T-helper 1 cell treated with Interleukin-12 subunit alpha and Interleukin-12 subunit beta and Interleukin-4 antibody, amounts not matched to agents 30 μg/mL and 1 μg/mL, for 36 hours (primary cell): ENCODE measurements at regions not wholly inside any gene's neighbourhood (a gene's known extent, or its start where the extent isn't known, plus 50 kb on each side); places are given as distances from the start of the nearest gene placed in this dataset.

Experiments used
- H3K27ac Mint-ChIP-seq: one replicate; pipeline ENCODE4 v1.8.0; 2021; ENCODE audit warnings: mild to moderate bottlenecking, mixed read lengths
- H3K27me3 Mint-ChIP-seq: one replicate; pipeline ENCODE4 v1.8.0; 2021; ENCODE audit warnings: low read depth, mixed read lengths
- H3K36me3 Mint-ChIP-seq: one replicate; pipeline ENCODE4 v1.8.0; 2021; ENCODE audit warnings: low read depth, mixed read lengths
- H3K4me1 Mint-ChIP-seq: one replicate; pipeline ENCODE4 v1.8.0; 2021; ENCODE audit warnings: low read depth, mixed read lengths
- H3K4me3 Mint-ChIP-seq: one replicate; pipeline ENCODE4 v1.8.0; 2021; ENCODE audit warnings: mild to moderate bottlenecking, moderate library complexity, mixed read lengths
- H3K9me3 Mint-ChIP-seq: one replicate; pipeline ENCODE4 v1.8.0; 2021; ENCODE audit warnings: mixed read lengths

- Mint-ChIP-seq H3K36me3 (no peaks in the 10 kb centered on the region), H3K27ac (no peak overlapping the region), H3K4me1 (no peaks in the 10 kb centered on the region), H3K27me3 (no peaks in the 10 kb centered on the region), H3K4me3 (no peak overlapping the region), H3K9me3 (no peaks in the 10 kb centered on the region)
These were observed 598.5 kb upstream of the DSEL start for GRCh38 chr18:68114989-68115388.

DNA sequence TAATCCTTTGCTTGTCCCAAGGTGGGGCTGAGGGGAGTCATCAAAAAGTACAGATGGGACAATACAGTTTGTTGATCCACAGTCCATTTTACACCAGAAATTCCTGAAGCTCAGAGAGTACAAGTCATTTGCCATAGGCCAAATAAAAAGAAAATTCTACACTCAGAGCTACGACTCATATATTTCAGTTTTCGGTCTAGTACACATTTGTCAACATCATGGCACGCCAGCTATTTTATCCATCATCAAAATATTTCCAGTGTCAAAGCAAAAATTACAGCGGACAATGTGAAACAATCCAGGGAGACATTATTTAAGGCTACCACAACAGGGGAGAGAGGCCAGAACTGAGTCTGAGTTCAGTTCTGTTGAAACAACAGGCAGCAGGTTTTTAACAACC is 587.5 kb upstream of the DSEL start:
- Mint-ChIP-seq H3K27ac (no peak overlapping the region), H3K27me3 (no peaks in the 10 kb centered on the region), H3K4me3 (no peak overlapping the region), H3K4me1 (no peaks in the 10 kb centered on the region), H3K36me3 (no peaks in the 10 kb centered on the region), H3K9me3 (no peaks in the 10 kb centered on the region)

- Mint-ChIP-seq H3K36me3 (no peaks in the 10 kb centered on the region), H3K27ac (no peak overlapping the region), H3K4me1 (no peaks in the 10 kb centered on the region), H3K9me3 (no peaks in the 10 kb centered on the region), H3K27me3 (no peaks in the 10 kb centered on the region), H3K4me3 (no peak overlapping the region)
These were observed 587.0 kb upstream of the DSEL start for GRCh38 chr18:68103561-68103960.

- Mint-ChIP-seq H3K4me3 (no peak overlapping the region), H3K4me1 (no peaks in the 10 kb centered on the region), H3K9me3 (no peaks in the 10 kb centered on the region), H3K36me3 (no peaks in the 10 kb centered on the region), H3K27ac (no peak overlapping the region), H3K27me3 (no peaks in the 10 kb centered on the region)
These were observed 585.6 kb upstream of the DSEL start for GRCh38 chr18:68102117-68102516.

DNA sequence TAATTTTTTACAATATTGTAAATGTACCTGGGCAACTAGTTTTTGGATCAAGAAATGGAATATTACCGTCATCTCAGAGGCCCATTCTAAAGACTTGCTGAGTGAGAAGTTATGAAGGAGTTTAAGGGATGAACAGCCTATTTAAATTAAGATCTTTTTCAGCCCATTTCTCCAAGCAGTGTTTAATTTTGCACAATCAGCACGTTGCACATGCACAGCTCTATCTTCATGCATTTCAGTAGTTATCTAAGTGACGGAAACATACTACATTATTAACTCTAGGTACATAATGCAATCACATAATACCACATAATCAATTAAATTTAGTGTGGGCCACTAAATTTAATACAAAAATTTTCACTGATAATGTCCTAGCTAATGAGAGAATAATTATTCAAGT is 582.1 kb upstream of the DSEL start:
- H3K4me3 Mint-ChIP-seq, result no peak overlapping the region
- H3K36me3 Mint-ChIP-seq, result no peaks in the 10 kb centered on the region
- H3K9me3 Mint-ChIP-seq, result no peaks in the 10 kb centered on the region
- no peak overlapping the region for H3K27ac Mint-ChIP-seq
- H3K4me1 Mint-ChIP-seq, result no peaks in the 10 kb centered on the region
- no peaks in the 10 kb centered on the region for H3K27me3 Mint-ChIP-seq

- Mint-ChIP-seq H3K27ac (no peak overlapping the region), H3K27me3 (no peaks in the 10 kb centered on the region), H3K4me1 (no peaks in the 10 kb centered on the region), H3K36me3 (no peaks in the 10 kb centered on the region), H3K4me3 (no peak overlapping the region), H3K9me3 (no peaks in the 10 kb centered on the region)
These were observed 570.0 kb upstream of the DSEL start for GRCh38 chr18:68086481-68086880.

DNA sequence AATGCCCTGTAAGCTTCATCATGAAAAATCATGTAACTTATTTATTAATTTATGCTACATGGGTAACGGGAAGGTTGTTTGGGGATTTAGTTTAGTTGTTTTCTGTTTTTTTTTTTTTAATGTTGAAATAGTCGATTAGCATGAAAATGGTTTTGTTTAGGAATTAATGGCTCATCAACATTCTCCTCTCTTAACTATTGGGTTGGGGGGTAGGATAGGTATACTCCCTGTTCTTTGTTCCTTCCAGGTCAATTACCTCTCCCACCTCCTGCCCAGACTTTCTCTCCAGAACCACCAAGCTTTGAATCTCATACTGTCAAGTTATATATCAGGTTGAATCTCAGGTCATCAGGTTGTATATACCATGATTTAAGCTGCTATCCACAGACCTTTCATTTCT is 568.7 kb upstream of the DSEL start:
- Mint-ChIP-seq H3K9me3 (no peaks in the 10 kb centered on the region), H3K4me1 (no peaks in the 10 kb centered on the region), H3K27ac (no peak overlapping the region), H3K36me3 (no peaks in the 10 kb centered on the region), H3K4me3 (no peak overlapping the region), H3K27me3 (no peaks in the 10 kb centered on the region)

DNA sequence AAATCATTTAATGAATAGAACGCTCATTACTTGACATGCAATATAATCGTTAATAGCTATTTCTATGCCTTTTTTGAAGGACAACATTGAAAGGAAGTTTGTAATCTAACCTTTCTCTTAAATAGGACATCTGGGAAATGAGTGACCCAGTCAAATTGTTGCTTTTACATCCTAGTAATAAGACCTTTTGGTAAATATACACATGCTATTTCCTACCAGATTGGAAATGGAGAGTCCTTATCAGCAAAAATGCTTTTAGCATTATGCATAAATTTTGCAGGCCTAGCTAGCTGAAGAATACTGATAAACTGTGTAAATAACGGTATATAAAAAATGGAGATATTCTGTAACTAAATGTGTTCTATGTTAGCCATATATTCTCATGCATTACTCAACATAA is 567.3 kb upstream of the DSEL start:
- Mint-ChIP-seq H3K4me1 (no peaks in the 10 kb centered on the region), H3K9me3 (no peaks in the 10 kb centered on the region), H3K27me3 (no peaks in the 10 kb centered on the region), H3K4me3 (no peak overlapping the region), H3K27ac (no peak overlapping the region), H3K36me3 (no peaks in the 10 kb centered on the region)

- H3K27me3 Mint-ChIP-seq, result no peaks in the 10 kb centered on the region
- H3K36me3 Mint-ChIP-seq, result no peaks in the 10 kb centered on the region
- no peak overlapping the region for H3K27ac Mint-ChIP-seq
- no peaks in the 10 kb centered on the region for H3K4me1 Mint-ChIP-seq
- no peaks in the 10 kb centered on the region for H3K9me3 Mint-ChIP-seq
- H3K4me3 Mint-ChIP-seq, result no peak overlapping the region
These were observed 566.6 kb upstream of the DSEL start for GRCh38 chr18:68083131-68083530.

DNA sequence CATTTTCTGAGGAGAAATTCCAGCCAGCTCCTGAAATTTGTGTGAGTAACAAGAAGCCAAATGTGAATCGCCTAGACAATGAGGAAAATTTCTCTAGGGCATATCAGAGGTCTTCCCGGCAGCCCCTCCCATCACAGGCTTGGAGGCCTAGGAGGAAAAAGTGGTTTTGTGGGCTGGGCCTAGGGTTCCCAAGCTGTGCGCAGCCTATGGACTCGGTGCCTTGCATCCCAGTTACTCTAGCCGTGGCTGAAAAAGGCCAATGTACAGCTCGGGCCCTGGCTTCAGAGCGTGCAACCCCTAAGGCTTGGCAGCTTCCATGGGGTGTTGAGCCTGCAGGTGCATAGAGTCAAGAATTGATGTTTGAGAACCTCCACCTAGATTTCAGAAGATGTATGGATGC is 556.2 kb upstream of the DSEL start:
- Mint-ChIP-seq H3K4me1 (no peaks in the 10 kb centered on the region), H3K27me3 (no peaks in the 10 kb centered on the region), H3K9me3 (peaks cover 5% of the 10 kb centered on the region), H3K27ac (no peak overlapping the region), H3K4me3 (no peak overlapping the region), H3K36me3 (no peaks in the 10 kb centered on the region)

- Mint-ChIP-seq H3K36me3 (no peaks in the 10 kb centered on the region), H3K4me3 (no peak overlapping the region), H3K27ac (no peak overlapping the region), H3K27me3 (no peaks in the 10 kb centered on the region), H3K4me1 (no peaks in the 10 kb centered on the region), H3K9me3 (no peaks in the 10 kb centered on the region)
These were observed 544.4 kb upstream of the DSEL start for GRCh38 chr18:68060871-68061270.

- Mint-ChIP-seq H3K27me3 (no peaks in the 10 kb centered on the region), H3K36me3 (no peaks in the 10 kb centered on the region), H3K4me1 (no peaks in the 10 kb centered on the region), H3K27ac (no peak overlapping the region), H3K9me3 (no peaks in the 10 kb centered on the region), H3K4me3 (no peak overlapping the region)
These were observed 540.4 kb upstream of the DSEL start for GRCh38 chr18:68056936-68057335.

- no peak overlapping the region for H3K4me3 Mint-ChIP-seq
- no peaks in the 10 kb centered on the region for H3K27me3 Mint-ChIP-seq
- H3K27ac Mint-ChIP-seq, result no peak overlapping the region
- no peaks in the 10 kb centered on the region for H3K4me1 Mint-ChIP-seq
- no peaks in the 10 kb centered on the region for H3K36me3 Mint-ChIP-seq
- no peaks in the 10 kb centered on the region for H3K9me3 Mint-ChIP-seq
These were observed 538.1 kb upstream of the DSEL start for GRCh38 chr18:68054669-68055068.

DNA sequence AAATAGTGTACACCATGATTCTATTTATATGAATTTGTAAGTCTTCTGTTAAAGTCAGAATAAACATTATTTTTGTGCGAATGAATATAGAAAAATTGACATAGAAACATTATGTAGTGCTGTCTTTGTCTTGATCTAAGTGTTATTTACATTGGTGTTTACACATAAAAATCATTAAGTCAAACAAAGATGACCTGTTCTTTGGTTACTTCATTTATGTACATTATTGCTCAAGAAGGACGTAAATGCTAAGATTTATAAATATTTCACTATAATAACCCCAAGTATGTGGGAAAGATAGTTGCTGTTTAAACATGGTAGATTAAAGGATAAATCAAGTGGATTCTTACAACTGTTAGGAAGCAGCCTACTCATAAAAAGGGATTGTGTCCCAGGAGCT is 536.8 kb upstream of the DSEL start:
- no peaks in the 10 kb centered on the region for H3K27me3 Mint-ChIP-seq
- H3K4me3 Mint-ChIP-seq, result no peak overlapping the region
- H3K9me3 Mint-ChIP-seq, result no peaks in the 10 kb centered on the region
- H3K27ac Mint-ChIP-seq, result no peak overlapping the region
- no peaks in the 10 kb centered on the region for H3K36me3 Mint-ChIP-seq
- H3K4me1 Mint-ChIP-seq, result no peaks in the 10 kb centered on the region

GRCh38 chr18:68041327-68041726 is 524.8 kb upstream of the DSEL start:
- no peaks in the 10 kb centered on the region for H3K9me3 Mint-ChIP-seq
- H3K27ac Mint-ChIP-seq, result no peak overlapping the region

DNA sequence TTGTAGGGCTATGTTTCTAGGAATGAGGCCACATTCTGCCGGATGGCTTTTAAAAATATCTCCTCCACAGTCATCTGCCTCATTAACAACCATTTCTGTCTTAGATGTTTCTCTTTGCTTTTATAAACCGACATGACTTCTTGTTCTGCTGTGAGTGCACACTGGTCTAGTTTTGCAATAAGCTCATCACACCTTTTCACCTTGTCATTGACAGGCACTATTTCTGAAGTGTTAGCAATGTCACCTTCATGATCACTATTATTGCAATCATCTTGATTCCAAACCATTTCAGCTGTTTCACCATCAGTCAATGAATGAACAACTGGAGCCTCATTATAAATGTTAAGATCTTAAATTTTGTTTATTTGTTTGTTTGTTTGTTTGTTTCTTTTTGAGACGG is 523.7 kb upstream of the DSEL start:
- Mint-ChIP-seq H3K4me1 (no peaks in the 10 kb centered on the region), H3K36me3 (no peaks in the 10 kb centered on the region), H3K4me3 (no peak overlapping the region), H3K27me3 (no peaks in the 10 kb centered on the region), H3K9me3 (no peaks in the 10 kb centered on the region), H3K27ac (no peak overlapping the region)

More at GRCh38 chr18:68041327-68041726, 524.8 kb upstream of the DSEL start:
- H3K4me1 Mint-ChIP-seq, result no peaks in the 10 kb centered on the region
- H3K4me3 Mint-ChIP-seq, result no peak overlapping the region
- H3K36me3 Mint-ChIP-seq, result no peaks in the 10 kb centered on the region
- no peaks in the 10 kb centered on the region for H3K27me3 Mint-ChIP-seq
